ENCODE measurements at regions not wholly inside any gene's neighbourhood (a gene's known extent, or its start where the extent isn't known, plus 50 kb on each side); places are given as distances from the start of the nearest gene placed in this dataset.

DNA sequence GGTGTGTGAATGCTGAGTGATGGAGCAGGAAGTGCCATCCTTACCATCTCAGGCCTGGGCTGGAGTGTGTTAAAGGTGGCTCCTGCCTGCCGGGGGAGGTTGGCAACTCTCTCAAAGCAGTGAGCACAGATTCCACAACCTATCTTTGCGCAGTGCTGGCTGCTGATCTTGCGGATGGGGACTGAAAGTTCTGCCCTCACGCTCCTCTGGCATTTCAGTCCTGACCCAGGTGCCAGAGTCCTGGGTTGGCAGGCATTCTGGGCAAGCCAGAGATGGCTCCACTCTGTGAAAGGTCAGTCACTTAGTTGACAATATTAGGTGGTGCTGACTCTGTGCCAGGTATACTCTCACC, 315.5 kb downstream of the RPS24 start:
- TF ChIP-seq, protein P1, sequence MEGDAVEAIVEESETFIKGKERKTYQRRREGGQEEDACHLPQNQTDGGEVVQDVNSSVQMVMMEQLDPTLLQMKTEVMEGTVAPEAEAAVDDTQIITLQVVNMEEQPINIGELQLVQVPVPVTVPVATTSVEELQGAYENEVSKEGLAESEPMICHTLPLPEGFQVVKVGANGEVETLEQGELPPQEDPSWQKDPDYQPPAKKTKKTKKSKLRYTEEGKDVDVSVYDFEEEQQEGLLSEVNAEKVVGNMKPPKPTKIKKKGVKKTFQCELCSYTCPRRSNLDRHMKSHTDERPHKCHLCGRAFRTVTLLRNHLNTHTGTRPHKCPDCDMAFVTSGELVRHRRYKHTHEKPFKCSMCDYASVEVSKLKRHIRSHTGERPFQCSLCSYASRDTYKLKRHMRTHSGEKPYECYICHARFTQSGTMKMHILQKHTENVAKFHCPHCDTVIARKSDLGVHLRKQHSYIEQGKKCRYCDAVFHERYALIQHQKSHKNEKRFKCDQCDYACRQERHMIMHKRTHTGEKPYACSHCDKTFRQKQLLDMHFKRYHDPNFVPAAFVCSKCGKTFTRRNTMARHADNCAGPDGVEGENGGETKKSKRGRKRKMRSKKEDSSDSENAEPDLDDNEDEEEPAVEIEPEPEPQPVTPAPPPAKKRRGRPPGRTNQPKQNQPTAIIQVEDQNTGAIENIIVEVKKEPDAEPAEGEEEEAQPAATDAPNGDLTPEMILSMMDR (IDR thresholded peaks at IDR 0.05 in 4 of 5, conservative IDR thresholded peaks at IDR 0.05 in 1 of 5): no peak
- no peak for TF ChIP-seq POLR2A (IDR thresholded peaks at IDR 0.05)

Data from gastrocnemius medialis (tissue), 4 donors.